Liver (tissue), 8 donors: ENCODE measurements at regions not wholly inside any gene's neighbourhood (a gene's known extent, or its start where the extent isn't known, plus 50 kb on each side); places are given as distances from the start of the nearest gene placed in this dataset.
"Not testable (repeated sequence)": the region's sequence is repeated elsewhere in the genome, so short reads cannot be mapped to it uniquely, and the experiment has no call there.

Experiments
- DNase-seq: peaks from one replicate; pipeline ENCODE4 v3.0.0-alpha.2; 2017; ENCODE audit warnings: low spot score
- H3K27ac ChIP-seq, 2 donors: one replicate each; pipeline ENCODE4 v1.7.0; 2013; ENCODE audit warnings: inconsistent platforms in 2 of 2, low read length in 2 of 2, control low read depth in 1 of 2, low read depth in 1 of 2, mild to moderate bottlenecking in 1 of 2
- H3K27me3 ChIP-seq, 4 donors: one replicate each; pipeline versions ENCODE4 v1.6.1 to v1.7.0; 2013; ENCODE audit warnings: low read length in 3 of 4, inconsistent platforms in 1 of 4, mild to moderate bottlenecking in 1 of 4, moderate library complexity in 1 of 4; ENCODE audit not compliant: control insufficient read depth in 4 of 4, insufficient read depth in 4 of 4
- H3K36me3 ChIP-seq, 4 donors: one replicate each; pipeline versions ENCODE4 v1.6.1 to v1.7.0; 2013; ENCODE audit warnings: low read length in 3 of 4, mild to moderate bottlenecking in 3 of 4, low read depth in 1 of 4, moderate library complexity in 1 of 4; ENCODE audit not compliant: control insufficient read depth in 4 of 4, insufficient read depth in 3 of 4
- H3K4me1 ChIP-seq, 4 donors: one replicate each; pipeline versions ENCODE4 v1.6.1 to v1.7.0; 2013; ENCODE audit warnings: low read length in 3 of 4, mild to moderate bottlenecking in 3 of 4, moderate library complexity in 1 of 4; ENCODE audit not compliant: control insufficient read depth in 4 of 4, insufficient read depth in 4 of 4
- H3K4me3 ChIP-seq, 3 donors: one replicate each; pipeline versions ENCODE4 v1.6.1 to v1.7.0; 2013; ENCODE audit warnings: low read length in 3 of 3, control low read depth in 1 of 3, low read depth in 1 of 3, mild to moderate bottlenecking in 1 of 3
- H3K9ac ChIP-seq, 2 donors: one replicate each; pipeline ENCODE4 v1.7.0; 2013; ENCODE audit warnings: low read length in 2 of 2, mild to moderate bottlenecking in 2 of 2, moderate library complexity in 2 of 2, control low read depth in 1 of 2, low read depth in 1 of 2
- H3K9me3 ChIP-seq, 4 donors: one replicate each; pipeline versions ENCODE4 v1.6.1 to v1.7.0; 2013; ENCODE audit warnings: low read length in 3 of 4; ENCODE audit not compliant: control insufficient read depth in 4 of 4
- CTCF ChIP-seq: fragments of 150-350 bp; IDR thresholded peaks from 2 replicates; pipeline ENCODE4 v1.5.1; 2017; ENCODE audit warnings: improper control_type of control experiment, low read depth, low read length; ENCODE audit not compliant: missing input control
- EGR1 ChIP-seq, 2 donors: IDR thresholded peaks; 2 replicates each; pipeline ENCODE4 v1.6.1; 2016 to 2018; ENCODE audit warnings: antibody characterized with exemption in 2 of 2, low read depth in 2 of 2
- FOXA2 ChIP-seq: IDR thresholded peaks from 2 replicates; pipeline ENCODE4 v1.6.1; 2016; ENCODE audit warnings: antibody characterized with exemption
- GABPA ChIP-seq, 2 donors: IDR thresholded peaks in 1 of 2; conservative IDR thresholded peaks in 1 of 2; 2 replicates each; pipeline ENCODE4 v1.6.1; 2016; ENCODE audit warnings: antibody characterized with exemption in 2 of 2, mild to moderate bottlenecking in 1 of 2, moderate library complexity in 1 of 2
- HNF4A ChIP-seq, 2 donors: conservative IDR thresholded peaks; 2 replicates each; pipeline ENCODE4 v1.6.1; 2016; ENCODE audit warnings: antibody characterized with exemption in 2 of 2, mild to moderate bottlenecking in 2 of 2
- JUND ChIP-seq, 2 donors: IDR thresholded peaks; 2 replicates each; pipeline ENCODE4 v1.6.1; 2016; ENCODE audit warnings: antibody characterized with exemption in 2 of 2
- NR2F2 ChIP-seq: IDR thresholded peaks from 2 replicates; pipeline ENCODE4 v1.6.1; 2016; ENCODE audit warnings: antibody characterized with exemption
- RXRA ChIP-seq, 2 donors: IDR thresholded peaks; 2 replicates each; pipeline ENCODE4 v1.6.1; 2017 to 2018; ENCODE audit warnings: antibody characterized with exemption in 2 of 2, mild to moderate bottlenecking in 1 of 2
- SP1 ChIP-seq: IDR thresholded peaks from 2 replicates; pipeline ENCODE4 v1.6.1; 2018; ENCODE audit warnings: antibody characterized with exemption, mild to moderate bottlenecking
- TAF1 ChIP-seq: conservative IDR thresholded peaks from 2 replicates; pipeline ENCODE4 v1.6.1; 2016; ENCODE audit warnings: antibody characterized with exemption, mild to moderate bottlenecking
- YY1 ChIP-seq: IDR thresholded peaks from 2 replicates; pipeline ENCODE4 v1.6.1; 2016; ENCODE audit warnings: antibody characterized with exemption, mild to moderate bottlenecking
- ZBTB33 ChIP-seq: IDR thresholded peaks from 2 replicates; pipeline ENCODE4 v1.6.1; 2016; ENCODE audit warnings: antibody characterized with exemption
- WGBS: extraction: QIAGEN DNeasy Blood & Tissue Kit; methylation state at CpG from one replicate; pipeline ENCODE4 v1.1.7; 2013; 5-methylcytosine and 5-hydroxymethylcytosine counted together
- TF ChIP-seq, protein P1 (sequence below): IDR thresholded peaks from 2 replicates; pipeline ENCODE4 v1.6.1; 2016; ENCODE audit warnings: antibody characterized with exemption, mild to moderate bottlenecking
- donor health status: healthy.
- donor health status: healthy.
- donor health status: healthy.
- donor health status: healthy.
- donor health status: healthy.

DNA sequence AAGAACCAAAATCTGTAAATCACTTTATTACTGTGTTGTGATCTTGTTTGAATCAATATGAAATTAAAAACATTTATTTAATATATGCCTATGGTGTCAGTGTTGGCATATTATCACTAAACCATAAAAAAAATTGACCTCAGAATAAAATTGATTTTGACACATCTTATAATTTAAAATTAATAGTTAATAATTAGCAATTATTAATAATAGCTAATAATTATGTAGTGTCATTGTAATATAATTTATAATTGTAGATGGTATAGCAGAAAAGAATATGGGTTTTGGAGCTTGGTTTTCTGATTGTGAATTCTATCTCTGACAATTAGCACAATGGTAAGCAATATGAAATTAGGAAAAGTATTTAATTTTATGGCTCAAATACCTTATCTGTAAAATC lies 89.4 kb upstream of the CNTNAP2 start:
- DNase-seq: no peak
- no peaks in the 10 kb centered on the region for H3K36me3 ChIP-seq
- H3K4me3 ChIP-seq: no peak overlapping the region
- TF ChIP-seq HNF4A (conservative IDR thresholded peaks at IDR 0.05) (no peak), YY1 (no peak), ZBTB33 (no peak), TAF1 (no peak), CTCF (no peak), SP1 (no peak), RXRA (IDR thresholded peaks at IDR 0.05) (no peak), FOXA2 (no peak), GABPA (IDR thresholded peaks at IDR 0.05 in 1 of 2, conservative IDR thresholded peaks at IDR 0.05 in 1 of 2) (no peak), JUND (IDR thresholded peaks at IDR 0.05) (no peak), NR2F2 (no peak), EGR1 (IDR thresholded peaks at IDR 0.05; ENCODE audit: low read depth in 2 of 2) (no peak)
- TF ChIP-seq, protein P1, sequence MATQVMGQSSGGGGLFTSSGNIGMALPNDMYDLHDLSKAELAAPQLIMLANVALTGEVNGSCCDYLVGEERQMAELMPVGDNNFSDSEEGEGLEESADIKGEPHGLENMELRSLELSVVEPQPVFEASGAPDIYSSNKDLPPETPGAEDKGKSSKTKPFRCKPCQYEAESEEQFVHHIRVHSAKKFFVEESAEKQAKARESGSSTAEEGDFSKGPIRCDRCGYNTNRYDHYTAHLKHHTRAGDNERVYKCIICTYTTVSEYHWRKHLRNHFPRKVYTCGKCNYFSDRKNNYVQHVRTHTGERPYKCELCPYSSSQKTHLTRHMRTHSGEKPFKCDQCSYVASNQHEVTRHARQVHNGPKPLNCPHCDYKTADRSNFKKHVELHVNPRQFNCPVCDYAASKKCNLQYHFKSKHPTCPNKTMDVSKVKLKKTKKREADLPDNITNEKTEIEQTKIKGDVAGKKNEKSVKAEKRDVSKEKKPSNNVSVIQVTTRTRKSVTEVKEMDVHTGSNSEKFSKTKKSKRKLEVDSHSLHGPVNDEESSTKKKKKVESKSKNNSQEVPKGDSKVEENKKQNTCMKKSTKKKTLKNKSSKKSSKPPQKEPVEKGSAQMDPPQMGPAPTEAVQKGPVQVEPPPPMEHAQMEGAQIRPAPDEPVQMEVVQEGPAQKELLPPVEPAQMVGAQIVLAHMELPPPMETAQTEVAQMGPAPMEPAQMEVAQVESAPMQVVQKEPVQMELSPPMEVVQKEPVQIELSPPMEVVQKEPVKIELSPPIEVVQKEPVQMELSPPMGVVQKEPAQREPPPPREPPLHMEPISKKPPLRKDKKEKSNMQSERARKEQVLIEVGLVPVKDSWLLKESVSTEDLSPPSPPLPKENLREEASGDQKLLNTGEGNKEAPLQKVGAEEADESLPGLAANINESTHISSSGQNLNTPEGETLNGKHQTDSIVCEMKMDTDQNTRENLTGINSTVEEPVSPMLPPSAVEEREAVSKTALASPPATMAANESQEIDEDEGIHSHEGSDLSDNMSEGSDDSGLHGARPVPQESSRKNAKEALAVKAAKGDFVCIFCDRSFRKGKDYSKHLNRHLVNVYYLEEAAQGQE: no peak
- no peaks in the 10 kb centered on the region for H3K27me3 ChIP-seq
- H3K9ac ChIP-seq: no peak overlapping the region
- no peaks in the 10 kb centered on the region for H3K4me1 ChIP-seq
- H3K9me3 ChIP-seq: no peaks in the 10 kb centered on the region
- H3K27ac ChIP-seq: no peak overlapping the region

- H3K36me3 ChIP-seq: no peaks in the 10 kb centered on the region
- no peaks in the 10 kb centered on the region for H3K4me1 ChIP-seq
- TF ChIP-seq EGR1 (IDR thresholded peaks at IDR 0.05; ENCODE audit: low read depth in 2 of 2): no peak
- no peak overlapping the region for H3K27ac ChIP-seq
- 69% methylated on average over 5 of the region's 5 CpGs for WGBS
- H3K27me3 ChIP-seq: no peaks in the 10 kb centered on the region
- no peak overlapping the region for H3K9ac ChIP-seq
- no peak for DNase-seq
- no peaks in the 10 kb centered on the region for H3K9me3 ChIP-seq
- no peak overlapping the region for H3K4me3 ChIP-seq
Measured at GRCh38 chr7:146022776-146023175, 93.8 kb upstream of the CNTNAP2 start.

- not testable (repeated sequence) for H3K27ac ChIP-seq, H3K36me3 ChIP-seq, H3K9ac ChIP-seq, H3K9me3 ChIP-seq, H3K4me1 ChIP-seq, DNase-seq, H3K4me3 ChIP-seq, H3K27me3 ChIP-seq
- WGBS: 88% methylated on average over 28 of the region's 33 CpGs
Measured at GRCh38 chr7:146019041-146020004, 97.3 kb upstream of the CNTNAP2 start.

- not testable (repeated sequence) for H3K27ac ChIP-seq, H3K4me3 ChIP-seq, H3K36me3 ChIP-seq, H3K9ac ChIP-seq, H3K27me3 ChIP-seq, H3K4me1 ChIP-seq, H3K9me3 ChIP-seq, DNase-seq
- 70% methylated on average over 5 of the region's 5 CpGs for WGBS
Measured at GRCh38 chr7:146017366-146017765, 99.2 kb upstream of the CNTNAP2 start.
